ENCODE measurements at regions not wholly inside any gene's neighbourhood (a gene's known extent, or its start where the extent isn't known, plus 50 kb on each side); places are given as distances from the start of the nearest gene placed in this dataset.
"Not testable (repeated sequence)": the region's sequence is repeated elsewhere in the genome, so short reads cannot be mapped to it uniquely, and the experiment has no call there.

GRCh38 chr13:89486709-89487108 is 1815.5 kb downstream of the SLITRK5 start:
- no peak for DNase-seq (ENCODE audit: low read depth)

DNA sequence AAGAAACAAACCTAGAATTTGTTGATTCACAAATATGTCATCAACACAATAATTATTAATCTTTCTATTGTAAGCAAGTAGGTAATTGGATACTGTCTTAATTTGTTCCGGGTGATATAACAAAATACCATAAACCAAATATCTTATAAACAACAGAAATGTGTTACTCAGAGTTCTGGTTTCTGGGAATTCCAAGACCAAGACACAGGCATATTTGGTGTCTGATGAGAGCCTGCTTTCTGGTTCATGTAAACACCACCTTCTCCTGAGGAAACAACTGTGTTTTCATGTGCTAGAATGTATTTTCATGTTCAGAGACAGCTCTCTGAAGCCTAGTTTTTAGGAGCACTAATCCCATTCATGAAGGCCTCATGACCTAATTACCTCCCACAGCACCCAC is 1819.5 kb downstream of the SLITRK5 start:
- DNase-seq (ENCODE audit: low read depth): no peak

DNA sequence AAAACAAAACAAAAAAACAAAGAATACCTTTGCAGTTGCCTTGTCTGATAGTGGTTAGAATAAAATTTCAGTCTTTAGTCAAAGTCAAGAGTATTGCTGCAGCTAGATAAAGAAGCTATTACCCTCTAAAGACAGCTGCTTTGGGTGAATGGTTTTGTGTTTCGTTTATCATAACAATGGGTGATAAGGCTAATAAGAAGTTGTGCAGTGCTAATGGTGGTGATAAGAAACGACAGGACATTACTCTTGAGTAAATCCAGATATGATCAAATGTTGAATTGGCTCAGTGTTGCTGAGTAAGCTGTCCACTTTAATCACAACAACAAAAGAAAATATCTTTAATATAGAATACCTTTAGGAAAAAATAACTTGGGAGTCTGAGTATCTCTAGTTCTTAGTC is 1825.3 kb downstream of the SLITRK5 start:
- peak; percentile 2 for DNase-seq (ENCODE audit: low read depth)

DNA sequence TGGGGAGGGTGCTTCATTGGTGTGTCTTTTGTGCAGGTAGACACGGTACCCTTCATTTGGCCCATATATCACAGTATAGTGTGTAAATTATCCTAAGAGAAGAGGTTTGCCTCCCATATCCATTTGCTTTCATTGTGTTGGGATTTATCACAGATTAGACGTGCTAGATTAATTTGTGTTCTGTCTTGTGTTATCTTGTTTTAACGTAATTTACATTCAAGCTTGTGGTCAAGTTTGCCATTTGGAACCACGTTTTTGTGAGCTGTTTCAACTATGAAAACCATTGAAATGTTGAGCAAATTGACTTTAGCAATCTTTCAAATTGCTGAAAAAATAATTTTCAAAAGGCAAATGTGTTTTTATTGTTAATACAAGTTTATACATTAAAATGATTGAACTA is 1826.5 kb downstream of the SLITRK5 start:
- DNase-seq (ENCODE audit: low read depth): no peak

- no peak for DNase-seq (ENCODE audit: low read depth)
Observed at GRCh38 chr13:89502286-89502685, 1831.1 kb downstream of the SLITRK5 start.

DNA sequence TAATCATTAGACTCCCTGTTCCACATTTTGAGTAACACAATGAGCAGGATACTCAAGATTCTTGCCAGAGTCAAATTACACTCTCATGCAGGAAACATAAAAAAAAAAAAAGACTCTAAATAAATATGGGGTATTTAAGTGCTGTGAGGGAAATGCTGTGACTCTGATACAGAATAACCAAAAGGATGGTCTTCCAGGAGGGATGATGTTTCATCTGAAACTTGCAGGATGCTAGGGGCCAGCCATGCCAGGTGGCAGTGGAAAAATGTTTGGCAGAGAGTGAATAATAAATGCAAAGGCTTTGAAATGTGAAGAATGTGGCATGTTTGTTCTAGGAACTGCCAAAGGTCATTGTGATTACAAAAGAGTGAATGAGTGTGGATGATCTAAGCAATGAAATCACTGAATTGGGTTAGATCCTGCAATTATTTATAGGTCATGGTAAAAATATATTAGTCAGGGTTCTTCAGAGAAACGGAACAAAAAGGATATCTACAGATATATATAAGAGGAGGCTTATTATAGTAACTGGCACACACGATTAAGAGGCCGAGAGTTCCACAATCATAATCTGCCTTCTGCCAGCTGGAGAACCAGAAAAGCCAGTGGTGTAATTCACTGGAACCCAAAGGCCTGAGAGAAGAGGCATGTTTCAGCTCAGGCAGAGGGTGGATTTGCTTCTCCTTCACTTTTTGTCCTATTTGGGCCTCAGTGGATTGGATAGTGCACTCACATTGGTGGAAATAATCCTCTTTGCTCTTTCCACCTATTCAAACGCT is 1832.8 kb upstream of the MIR17HG start:
- no peak for DNase-seq (ENCODE audit: low read depth)

DNA sequence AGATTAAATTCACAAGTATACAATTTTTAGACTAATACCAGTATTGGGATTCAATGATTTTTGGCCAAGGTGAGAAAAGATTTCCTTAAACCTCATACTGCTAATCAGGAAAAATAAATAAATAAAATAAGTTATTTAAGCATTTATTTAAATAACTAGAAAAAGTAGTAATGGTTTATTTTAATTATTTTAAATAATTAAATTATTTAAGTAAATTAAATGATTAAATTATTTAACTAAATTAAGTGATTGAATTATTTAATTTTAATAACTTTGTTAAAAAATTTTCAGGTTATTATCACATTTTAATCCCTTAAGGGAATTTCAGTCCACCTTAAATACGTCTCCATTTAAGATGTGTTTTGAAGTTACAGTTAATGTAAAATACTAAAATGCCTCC is 1831.5 kb upstream of the MIR17HG start:
- no peak for DNase-seq (ENCODE audit: low read depth)

GRCh38 chr13:89518289-89519077 is 1829.0 kb upstream of the MIR17HG start:
- no peak for DNase-seq (ENCODE audit: low read depth)

GRCh38 chr13:89520468-89520867 is 1827.0 kb upstream of the MIR17HG start:
- no peak for DNase-seq (ENCODE audit: low read depth)

- not testable (repeated sequence) for DNase-seq (ENCODE audit: low read depth)
Observed at GRCh38 chr13:89521672-89522071, 1825.8 kb upstream of the MIR17HG start.

DNA sequence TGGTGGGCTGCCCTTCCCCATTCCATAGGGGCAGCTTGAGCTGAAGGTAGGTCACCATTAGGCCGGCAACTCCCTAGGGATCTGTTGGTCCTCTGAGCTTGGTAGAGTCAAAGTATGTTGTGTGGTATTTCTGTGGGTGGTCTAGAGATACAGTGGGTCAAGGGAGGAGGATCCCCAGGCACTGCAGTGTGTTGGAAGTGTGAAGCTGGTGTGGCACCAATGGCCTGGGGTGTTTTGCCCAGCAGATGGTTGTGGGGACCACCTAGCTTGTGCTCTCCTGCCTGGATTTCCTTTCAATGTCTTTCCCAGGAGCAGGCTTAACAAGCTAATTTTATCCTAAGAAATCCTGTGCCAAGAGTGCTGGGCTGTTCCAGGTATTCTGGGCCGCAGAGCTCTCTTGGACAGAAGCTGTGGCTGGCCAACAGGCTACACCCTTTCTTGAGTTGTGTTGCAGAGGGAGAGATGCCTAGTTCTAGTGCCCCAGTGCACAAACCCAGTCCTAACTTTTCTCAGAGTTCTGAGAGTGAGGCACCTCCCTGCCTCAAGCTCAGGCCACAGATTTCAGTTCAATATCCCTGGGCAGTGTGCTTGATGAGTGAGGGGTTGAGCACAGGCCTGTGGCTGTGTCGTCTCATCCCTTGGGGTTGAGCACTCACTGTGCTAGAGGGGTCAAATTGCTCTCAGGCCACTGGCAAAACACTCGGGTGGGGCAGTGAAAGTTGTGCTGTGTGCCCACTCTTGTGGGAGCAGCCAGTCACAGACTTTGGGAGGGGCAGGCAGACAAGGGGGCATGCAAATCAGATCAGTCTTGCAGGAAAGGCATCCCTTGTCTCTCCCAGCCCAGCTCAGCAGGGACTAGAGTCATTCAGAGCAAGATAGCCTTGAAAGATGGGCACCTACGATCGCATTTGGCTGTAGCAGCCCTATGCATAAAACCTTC is 1806.1 kb upstream of the MIR17HG start:
- DNase-seq (ENCODE audit: low read depth): no peak

GRCh38 chr13:89550938-89551337 is 1796.5 kb upstream of the MIR17HG start:
- DNase-seq (ENCODE audit: low read depth): no peak

GRCh38 chr13:89554801-89555200 is 1792.7 kb upstream of the MIR17HG start:
- no peak for DNase-seq (ENCODE audit: low read depth)

GRCh38 chr13:89565476-89566100 is 1781.9 kb upstream of the MIR17HG start:
- no peak for DNase-seq (ENCODE audit: low read depth)

DNA sequence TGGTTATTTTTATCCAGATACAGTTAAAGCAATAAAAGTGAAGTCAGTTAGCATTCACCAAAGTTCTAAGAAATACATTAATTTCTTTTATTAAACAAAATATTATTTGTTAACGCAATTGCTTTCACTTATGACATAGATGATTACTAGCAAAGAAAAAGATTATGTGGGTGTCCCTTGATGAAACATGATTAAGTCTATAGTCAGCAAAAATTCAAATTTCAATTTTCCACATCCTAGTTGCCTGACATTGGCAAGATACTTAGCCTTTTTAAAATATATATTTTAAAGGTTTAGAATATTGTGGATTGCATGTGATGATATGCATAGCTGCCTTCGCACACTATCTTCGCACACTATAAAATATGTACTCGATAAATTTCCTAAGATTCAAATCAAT is 1780.5 kb upstream of the MIR17HG start:
- no peak for DNase-seq (ENCODE audit: low read depth)

DNA sequence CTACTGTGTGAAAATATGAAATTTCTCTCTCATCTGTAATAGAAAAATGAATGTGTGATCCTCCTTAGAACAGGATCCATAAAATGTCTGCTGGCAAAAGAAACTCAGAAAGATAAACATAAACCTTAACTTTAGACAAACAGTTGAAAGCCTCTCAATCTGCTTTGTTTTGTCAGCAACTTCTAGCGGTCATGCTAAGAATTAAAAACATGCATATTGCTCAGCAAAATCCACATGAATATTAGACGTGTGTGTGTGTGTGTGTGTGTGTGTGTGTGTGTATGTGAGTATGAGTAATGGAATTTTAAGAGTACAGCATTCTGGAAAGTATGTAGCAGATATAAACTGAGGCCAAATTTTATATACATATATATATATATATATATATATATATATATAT is 1779.2 kb upstream of the MIR17HG start:
- no peak for DNase-seq (ENCODE audit: low read depth)

- DNase-seq (ENCODE audit: low read depth): no peak
Observed at GRCh38 chr13:89568746-89569145, 1778.7 kb upstream of the MIR17HG start.

DNA sequence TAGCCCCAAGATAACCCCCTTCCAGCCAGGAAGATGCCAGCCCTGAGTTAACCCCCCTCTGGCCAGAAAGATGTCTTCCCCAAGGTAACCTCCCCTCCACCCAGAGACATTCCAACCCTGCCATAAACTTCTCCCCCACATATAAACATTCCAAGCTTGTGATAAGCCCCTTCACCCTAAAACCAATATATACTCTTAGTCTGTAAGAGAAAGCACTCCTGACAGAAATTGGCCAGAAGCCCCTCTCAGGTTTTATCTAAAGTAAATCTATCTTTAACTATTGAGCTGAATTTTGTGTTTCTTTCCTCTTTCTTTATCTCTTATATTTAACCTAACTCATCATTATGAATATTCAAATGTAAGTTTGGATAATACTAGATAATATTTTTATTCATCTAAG is 1775.8 kb upstream of the MIR17HG start:
- no peak for DNase-seq (ENCODE audit: low read depth)

DNA sequence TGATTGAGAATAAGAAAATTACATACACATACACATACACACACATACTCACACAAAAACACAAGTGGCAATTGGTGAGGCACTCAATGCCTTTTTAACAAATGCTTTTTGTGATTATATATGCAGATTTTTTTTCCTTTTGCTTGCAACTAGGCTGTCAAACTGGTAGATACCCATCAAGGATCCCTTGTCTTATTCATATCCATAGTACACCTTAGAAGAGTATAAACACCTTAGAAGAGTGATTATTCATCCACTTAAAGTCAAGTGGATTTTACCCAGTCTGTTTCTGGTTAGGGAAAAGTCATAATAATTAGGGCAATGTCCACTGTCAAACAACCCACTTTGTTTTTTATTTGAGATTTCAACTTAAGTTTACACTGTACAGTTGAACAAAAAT is 1773.4 kb upstream of the MIR17HG start:
- no peak for DNase-seq (ENCODE audit: low read depth)

GRCh38 chr13:89577301-89577700 is 1770.2 kb upstream of the MIR17HG start:
- DNase-seq (ENCODE audit: low read depth): no peak

GRCh38 chr13:89584058-89584620 is 1763.3 kb upstream of the MIR17HG start:
- DNase-seq (ENCODE audit: low read depth): no peak

DNA sequence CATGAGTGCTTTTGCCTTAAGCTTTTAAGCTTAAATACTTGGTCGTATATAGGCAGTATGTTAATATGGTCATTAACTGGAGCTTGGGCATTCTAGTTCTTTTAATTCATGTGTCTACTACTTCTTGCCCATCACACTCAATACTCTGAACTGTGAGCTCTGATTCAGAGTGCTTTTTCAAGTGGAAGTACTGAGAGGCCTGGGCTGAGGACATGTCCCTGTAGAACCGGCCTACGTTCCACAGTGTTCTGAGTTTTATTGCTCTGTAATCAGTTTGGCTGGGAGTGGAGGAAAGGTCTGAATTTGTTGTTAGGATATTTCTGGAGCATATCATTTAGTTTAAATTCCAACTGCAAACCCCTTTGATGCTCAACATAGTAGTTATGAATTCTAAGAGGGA is 1744.8 kb upstream of the MIR17HG start:
- no peak for DNase-seq (ENCODE audit: low read depth)

Measured in CMK (cell line).